ENCODE measurements at regions not wholly inside any gene's neighbourhood (a gene's known extent, or its start where the extent isn't known, plus 50 kb on each side); places are given as distances from the start of the nearest gene placed in this dataset.

- TF ChIP-seq RREB1 (CRISPR knock-in tag; IDR thresholded peaks at IDR 0.05) (no peak), THAP7 (CRISPR knock-in tag; IDR thresholded peaks at IDR 0.05) (no peak), ZNF140 (CRISPR knock-in tag; IDR thresholded peaks at IDR 0.05) (no peak), SFPQ (IDR thresholded peaks at IDR 0.05; ENCODE audit: low read depth, low read length) (no peak), SNIP1 (IDR thresholded peaks at IDR 0.05; ENCODE audit: low read depth) (no peak), ZNF197 (CRISPR knock-in tag; IDR thresholded peaks at IDR 0.05; ENCODE audit: low read depth) (no peak), FOXA3 (CRISPR knock-in tag; conservative IDR thresholded peaks at IDR 0.05 in 1 of 2, IDR thresholded peaks at IDR 0.05 in 1 of 2) (no peak), E4F1 (CRISPR knock-in tag; IDR thresholded peaks at IDR 0.05; ENCODE audit: borderline replicate concordance) (no peak), BRD4 (IDR thresholded peaks at IDR 0.05) (no peak), ZNF263 (CRISPR knock-in tag; IDR thresholded peaks at IDR 0.05; ENCODE audit: borderline replicate concordance) (no peak)
Observed at GRCh38 chr3:22189616-22190015, 438.6 kb upstream of the ZNF385D start (continued).
